SK-N-SH (cell line): ENCODE measurements at regions not wholly inside any gene's neighbourhood (a gene's known extent, or its start where the extent isn't known, plus 50 kb on each side); places are given as distances from the start of the nearest gene placed in this dataset.

Source experiments
- CTCF ChIA-PET: fragments of 300-600, 350-600 bp; formaldehyde crosslinking; extraction: SDS; loops from one replicate; lab custom pipeline; 2021; lab: Yijun Ruan, JAX
- POLR2A ChIA-PET: fragments of 350-600 bp; sonication (Branson Sonifier 250); formaldehyde crosslinking; extraction: SDS; loops from one replicate; lab custom pipeline; 2020; ENCODE audit warnings: antibody characterized with exemption, inconsistent platforms; lab: Yijun Ruan, JAX
- DNase-seq: peaks from one replicate; pipeline ENCODE4 v3.0.0; 2012
- H2AFZ ChIP-seq: fragments of 200-600 bp; sonication (generic); 2 replicates; pipeline ENCODE4 v1.8.1; 2016; ENCODE audit warnings: antibody characterized with exemption, mild to moderate bottlenecking, low read depth
- H3F3A ChIP-seq: fragments of 200-600 bp; sonication (generic); replicated peaks from 2 replicates; pipeline ENCODE3; 2016; ENCODE audit warnings: antibody characterized with exemption, mild to moderate bottlenecking; ENCODE audit not compliant: insufficient read depth
- H3K27ac ChIP-seq, 2 experiments: fragments of 200-500 bp in 1 of 2; fragments of 200-600 bp in 1 of 2; sonication (Bioruptor generic) in 1 of 2; sonication (generic), shearing (Covaris generic) in 1 of 2; 2 replicates each; pipeline versions ENCODE4 v1.5.1 to v1.6.1; 2014 to 2016; ENCODE audit warnings: low read depth in 2 of 2, inconsistent platforms in 1 of 2, low read length in 1 of 2, mild to moderate bottlenecking in 1 of 2, mixed read lengths in 1 of 2
- H3K27me3 ChIP-seq: fragments of 200-600 bp; sonication (generic), shearing (Covaris generic); 2 replicates; pipeline ENCODE4 v1.6.1; 2016; ENCODE audit warnings: mixed run types; ENCODE audit not compliant: insufficient read depth
- H3K36me3 ChIP-seq, 2 experiments: fragments of 200-500 bp in 1 of 2; fragments of 200-600 bp in 1 of 2; sonication (Bioruptor generic) in 1 of 2; sonication (generic) in 1 of 2; replicated peaks in 1 of 2; 2 replicates each; pipeline versions ENCODE3 to v1.5.1; 2014 to 2016; ENCODE audit warnings: low read length in 1 of 2, mild to moderate bottlenecking in 1 of 2; ENCODE audit not compliant: insufficient read depth in 2 of 2, control insufficient read depth in 1 of 2
- H3K4me1 ChIP-seq, 2 experiments: fragments of 200-500 bp in 1 of 2; fragments of 200-600 bp in 1 of 2; sonication (Bioruptor generic) in 1 of 2; sonication (generic), shearing (Covaris generic) in 1 of 2; 2 replicates each; pipeline versions ENCODE4 v1.5.1 to v1.6.1; 2014 to 2016; ENCODE audit warnings: low read depth in 1 of 2, low read length in 1 of 2, mixed run types in 1 of 2; ENCODE audit not compliant: insufficient read depth in 2 of 2, control insufficient read depth in 1 of 2
- H3K4me2 ChIP-seq: fragments of 200-600 bp; sonication (generic), shearing (Covaris generic); 2 replicates; pipeline ENCODE4 v1.6.1; 2017; ENCODE audit warnings: mixed run types
- H3K4me3 ChIP-seq, 2 experiments: fragments of 200-500 bp in 1 of 2; fragments of 200-600 bp in 1 of 2; sonication (Bioruptor generic) in 1 of 2; sonication (generic), shearing (Covaris generic) in 1 of 2; 2 replicates each; pipeline versions ENCODE4 v1.5.1 to v1.8.1; 2014 to 2016; ENCODE audit warnings: low read depth in 2 of 2, inconsistent platforms in 1 of 2, low read length in 1 of 2, mild to moderate bottlenecking in 1 of 2, mixed read lengths in 1 of 2, moderate library complexity in 1 of 2
- H3K79me2 ChIP-seq: fragments of 200-600 bp; sonication (generic); 2 replicates; pipeline ENCODE4 v1.8.1; 2017; ENCODE audit warnings: mild to moderate bottlenecking; ENCODE audit not compliant: insufficient read depth
- H3K9ac ChIP-seq: fragments of 200-600 bp; sonication (generic); 2 replicates; pipeline ENCODE4 v1.6.1; 2017; ENCODE audit warnings: mixed run types
- H3K9me2 ChIP-seq: fragments of 200-600 bp; sonication (generic); 2 replicates; pipeline ENCODE4 v1.6.1; 2017; ENCODE audit warnings: mixed run types
- H3K9me3 ChIP-seq: fragments of 200-600 bp; sonication (generic); 2 replicates; pipeline ENCODE4 v1.6.1; 2017; ENCODE audit warnings: mixed run types, mild to moderate bottlenecking, moderate library complexity
- H4K20me1 ChIP-seq: fragments of 200-600 bp; sonication (generic); 2 replicates; pipeline ENCODE4 v1.6.1; 2017; ENCODE audit warnings: mild to moderate bottlenecking, mixed run types; ENCODE audit not compliant: insufficient read depth
- CHD2 ChIP-seq: fragments of 150-350 bp; IDR thresholded peaks from 2 replicates; pipeline ENCODE4 v1.6.1; 2018; ENCODE audit warnings: low read length; ENCODE audit not compliant: partially characterized antibody
- EP300 ChIP-seq, 2 experiments: IDR thresholded peaks; 2 replicates each; pipeline versions ENCODE4 v1.4.0 to v1.6.1; 2012; ENCODE audit warnings: borderline replicate concordance in 1 of 2, low read depth in 1 of 2, low read length in 1 of 2
- FOSL2 ChIP-seq: IDR thresholded peaks from 2 replicates; pipeline ENCODE4 v1.4.0; 2012; ENCODE audit warnings: low read depth, mild to moderate bottlenecking, moderate library complexity, borderline replicate concordance
- FOXJ3 ChIP-seq: sonication (generic); formaldehyde crosslinking; IDR thresholded peaks from 2 replicates; pipeline ENCODE4 v1.5.1; 2020; ENCODE audit warnings: mild to moderate bottlenecking, missing genetic modification reagents
- FOXM1 ChIP-seq: IDR thresholded peaks from 2 replicates; pipeline ENCODE4 v1.4.0; 2012; ENCODE audit warnings: low read depth, mild to moderate bottlenecking
- GATA2 ChIP-seq: sonication (generic); formaldehyde crosslinking; IDR thresholded peaks from 2 replicates; pipeline ENCODE4 v1.5.0; 2020; ENCODE audit warnings: mild to moderate bottlenecking, missing genetic modification reagents
- JUND ChIP-seq: IDR thresholded peaks from 2 replicates; pipeline ENCODE4 v1.4.0; 2012
- MEF2A ChIP-seq: IDR thresholded peaks from 2 replicates; pipeline ENCODE4 v1.4.0; 2012; ENCODE audit warnings: low read depth, borderline replicate concordance
- RCOR1 ChIP-seq: fragments of 150-350 bp; IDR thresholded peaks from 2 replicates; pipeline ENCODE4 v1.6.1; 2017; ENCODE audit warnings: antibody characterized with exemption, low read length
- REST ChIP-seq: IDR thresholded peaks from 2 replicates; pipeline ENCODE4 v1.6.1; 2012; ENCODE audit warnings: mild to moderate bottlenecking, low read depth, low read length, moderate library complexity
- RFX5 ChIP-seq: IDR thresholded peaks from 2 replicates; pipeline ENCODE4 v1.6.1; 2012; ENCODE audit warnings: mild to moderate bottlenecking, improper control_type of control experiment, low read length
- SMC3 ChIP-seq: IDR thresholded peaks from 2 replicates; pipeline ENCODE4 v1.6.1; 2012; ENCODE audit warnings: low read depth, low read length, improper control_type of control experiment
- TAF1 ChIP-seq: IDR thresholded peaks from 2 replicates; pipeline ENCODE4 v1.6.1; 2012; ENCODE audit warnings: low read depth, mild to moderate bottlenecking, low read length, moderate library complexity, borderline replicate concordance
- TCF12 ChIP-seq: IDR thresholded peaks from 2 replicates; pipeline ENCODE4 v1.4.0; 2012
- USF1 ChIP-seq: IDR thresholded peaks from 2 replicates; pipeline ENCODE4 v1.4.0; 2012; ENCODE audit warnings: low read depth, borderline replicate concordance
- USF2 ChIP-seq: fragments of 150-350 bp; IDR thresholded peaks from 2 replicates; pipeline ENCODE4 v1.6.1; 2017; ENCODE audit warnings: antibody characterized with exemption, low read length, low read depth, borderline replicate concordance
- YY1 ChIP-seq: IDR thresholded peaks from 2 replicates; pipeline ENCODE4 v1.4.0; 2012; ENCODE audit warnings: low read depth, mild to moderate bottlenecking
- ZBTB33 ChIP-seq: IDR thresholded peaks from 2 replicates; pipeline ENCODE4 v1.4.0; 2012; ENCODE audit warnings: low read depth, borderline replicate concordance
- WGBS: methylation state at CpG from one replicate; pipeline ENCODE4 v1.1.6; 2017; ENCODE audit warnings: low lambda C conversion rate; 5-methylcytosine and 5-hydroxymethylcytosine counted together

GRCh38 chr9:94443032-94443722, 111.7 kb upstream of the PCAT7 start:
- Histone ChIP-seq H3K9me2 (no peaks in the 10 kb centered on the region), H2AFZ (no peak overlapping the region), H3K4me2 (no peak overlapping the region), H4K20me1 (no peaks in the 10 kb centered on the region), H3F3A (peaks cover 7% of the 10 kb centered on the region), H3K9ac (no peak overlapping the region), H3K4me1 (peaks cover 0 to 6% of the 10 kb centered on the region in 2 experiments; a peak in 1 of 4 replicates), H3K27me3 (no peaks in the 10 kb centered on the region), H3K36me3 (peaks cover 39 to 44% of the 10 kb centered on the region in 2 experiments), H3K9me3 (no peaks in the 10 kb centered on the region), H3K27ac (no peak overlapping the region), H3K4me3 (no peak overlapping the region), H3K79me2 (peaks cover 19% of the 10 kb centered on the region; the same call in 1 of the 2 replicates)
- TF ChIP-seq RCOR1: no peak
- no peak for TF ChIP-seq FOXM1
- no peak for TF ChIP-seq USF1
- TF ChIP-seq RFX5: no peak
- TF ChIP-seq ZBTB33: no peak
- no peak for TF ChIP-seq TAF1
- no peak for TF ChIP-seq MEF2A
- DNase-seq: no peak
- ChIA-PET CTCF (interaction anchor here (1.2 kb wide), 1 partner anchor 11 kb away, joined by 3 read pairs; no protein-coding TSS in a partner anchor), POLR2A (no interaction called here)
- WGBS: 95% methylated on average over 6 of the region's 6 CpGs

GRCh38 chr9:94445863-94446262, 109.0 kb upstream of the PCAT7 start:
- no peak overlapping the region for H3K9ac ChIP-seq
- 100% methylated on average over 2 of the region's 2 CpGs for WGBS
- H3K79me2 ChIP-seq: peaks cover 5% of the 10 kb centered on the region; the same call in 1 of the 2 replicates
- H3K9me3 ChIP-seq: no peaks in the 10 kb centered on the region
- DNase-seq: no peak
- no peaks in the 10 kb centered on the region for H3K27me3 ChIP-seq
- no peaks in the 10 kb centered on the region for H3F3A ChIP-seq
- no peaks in the 10 kb centered on the region for H3K9me2 ChIP-seq
- no peak overlapping the region for H2AFZ ChIP-seq
- no peaks in the 10 kb centered on the region for H4K20me1 ChIP-seq
- no peak overlapping the region; a peak in 1 of 4 replicates for H3K27ac ChIP-seq
- H3K4me3 ChIP-seq: no peak overlapping the region
- peaks cover 42 to 58% of the 10 kb centered on the region in 2 experiments for H3K36me3 ChIP-seq
- H3K4me2 ChIP-seq: no peak overlapping the region
- peaks cover 0 to 6% of the 10 kb centered on the region in 2 experiments; a peak in 1 of 4 replicates for H3K4me1 ChIP-seq
- ChIA-PET POLR2A (interaction anchor here (0.6 kb wide), 1 partner anchor 22 kb away, joined by 4 read pairs; no protein-coding TSS in a partner anchor), CTCF (no interaction called here)
- no peak for TF ChIP-seq TCF12
- no peak for TF ChIP-seq YY1
- TF ChIP-seq EP300 (IDR thresholded peaks at IDR 0.05; ENCODE audit: borderline replicate concordance in 1 of 2, low read depth in 1 of 2, low read length in 1 of 2): no peak
- TF ChIP-seq FOSL2: no peak
- no peak for TF ChIP-seq REST
- TF ChIP-seq FOXJ3 (CRISPR knock-in tag): no peak
- TF ChIP-seq GATA2 (CRISPR knock-in tag): no peak
- TF ChIP-seq MEF2A: no peak
- no peak for TF ChIP-seq CHD2
- TF ChIP-seq USF2: no peak
- TF ChIP-seq FOXM1: no peak
- no peak for TF ChIP-seq TAF1
- no peak for TF ChIP-seq JUND
- no peak for TF ChIP-seq SMC3
